CD14-positive monocyte (primary cell): ENCODE measurements at regions not wholly inside any gene's neighbourhood (a gene's known extent, or its start where the extent isn't known, plus 50 kb on each side); places are given as distances from the start of the nearest gene placed in this dataset.

Source experiments
- DNase-seq, 3 donors: peaks; one replicate each; pipeline ENCODE4 v3.0.0-alpha.2; 2011 to 2022
- H2AFZ ChIP-seq: 2 replicates; pipeline ENCODE4 v1.6.0; 2012; ENCODE audit warnings: mild to moderate bottlenecking, low read depth, low read length, inconsistent platforms; ENCODE audit not compliant: insufficient read depth, poor library complexity, severe bottlenecking
- H3K27ac ChIP-seq, 2 donors: 1 replicate in 1 of 2; 2 replicates in 1 of 2; pipeline ENCODE4 v1.5.1; 2012 to 2013; ENCODE audit warnings: low read length in 2 of 2, control low read depth in 1 of 2, inconsistent platforms in 1 of 2, low read depth in 1 of 2, mild to moderate bottlenecking in 1 of 2
- H3K27me3 ChIP-seq, 2 donors: one replicate each; pipeline versions ENCODE4 v1.6.0 to v1.6.1; 2011 to 2013; ENCODE audit warnings: low read length in 2 of 2; ENCODE audit not compliant: control insufficient read depth in 2 of 2, insufficient read depth in 2 of 2
- H3K36me3 ChIP-seq, 2 donors: replicated peaks in 1 of 2; 1 replicate in 1 of 2; 2 replicates in 1 of 2; pipeline versions ENCODE4 v1.5.1 to v1.6.1; 2012 to 2013; ENCODE audit warnings: low read length in 2 of 2, control low read depth in 1 of 2, inconsistent platforms in 1 of 2, mild to moderate bottlenecking in 1 of 2; ENCODE audit not compliant: insufficient read depth in 2 of 2, control insufficient read depth in 1 of 2
- H3K4me1 ChIP-seq, 2 donors: 1 replicate in 1 of 2; 2 replicates in 1 of 2; pipeline versions ENCODE4 v1.5.1 to v1.6.1; 2012 to 2013; ENCODE audit warnings: low read length in 2 of 2, control low read depth in 1 of 2, inconsistent platforms in 1 of 2, mild to moderate bottlenecking in 1 of 2, moderate library complexity in 1 of 2; ENCODE audit not compliant: insufficient read depth in 2 of 2, control insufficient read depth in 1 of 2
- H3K4me2 ChIP-seq: replicated peaks from 2 replicates; pipeline ENCODE3; 2012; ENCODE audit warnings: low read length, moderate library complexity, mild to moderate bottlenecking; ENCODE audit not compliant: poor library complexity, severe bottlenecking; ENCODE audit errors: extremely low read depth
- H3K4me3 ChIP-seq, 3 experiments: fragments of 200-600 bp in 1 of 3; sonication (generic) in 1 of 3; replicated peaks in 1 of 3; 1 replicate in 2 of 3; 2 replicates in 1 of 3; pipeline ENCODE4 v1.5.1; 2011 to 2013; ENCODE audit warnings: low read length in 3 of 3, mild to moderate bottlenecking in 3 of 3, control low read depth in 2 of 3, low read depth in 2 of 3, inconsistent platforms in 1 of 3, moderate library complexity in 1 of 3
- H3K79me2 ChIP-seq: 2 replicates; pipeline ENCODE4 v1.6.0; 2012; ENCODE audit warnings: mild to moderate bottlenecking, control low read depth, inconsistent platforms, low read length, moderate library complexity; ENCODE audit not compliant: insufficient read depth
- H3K9ac ChIP-seq: 2 replicates; pipeline ENCODE4 v1.6.0; 2017; ENCODE audit warnings: low read length, mild to moderate bottlenecking; ENCODE audit not compliant: insufficient read depth, poor library complexity, severe bottlenecking
- H3K9me3 ChIP-seq, 2 donors: replicated peaks in 1 of 2; 1 replicate in 1 of 2; 2 replicates in 1 of 2; pipeline versions ENCODE4 v1.5.1 to v1.6.1; 2012 to 2013; ENCODE audit warnings: low read length in 2 of 2, control low read depth in 1 of 2; ENCODE audit not compliant: control insufficient read depth in 1 of 2, insufficient read depth in 1 of 2
- H4K20me1 ChIP-seq: 2 replicates; pipeline ENCODE4 v1.6.0; 2012; ENCODE audit warnings: mild to moderate bottlenecking, low read length, control low read depth, moderate library complexity; ENCODE audit not compliant: insufficient read depth
- H3K27ac Mint-ChIP-seq, 7 donors: one replicate each; pipeline ENCODE4 v1.8.0; 2020; ENCODE audit warnings: mild to moderate bottlenecking in 7 of 7, mixed read lengths in 7 of 7, moderate library complexity in 6 of 7, inconsistent platforms in 2 of 7
- H3K27me3 Mint-ChIP-seq, 3 donors: one replicate each; pipeline ENCODE4 v1.8.0; 2021 to 2022; ENCODE audit warnings: low read depth in 3 of 3, mild to moderate bottlenecking in 3 of 3, mixed read lengths in 3 of 3, moderate library complexity in 3 of 3, inconsistent platforms in 1 of 3
- H3K36me3 Mint-ChIP-seq, 2 donors: one replicate each; pipeline ENCODE4 v1.8.0; 2020; ENCODE audit warnings: mixed read lengths in 2 of 2, inconsistent platforms in 1 of 2, mild to moderate bottlenecking in 1 of 2
- H3K4me1 Mint-ChIP-seq: one replicate; pipeline ENCODE4 v1.8.0; 2020; ENCODE audit warnings: mild to moderate bottlenecking, mixed read lengths
- H3K4me3 Mint-ChIP-seq, 2 donors: one replicate each; pipeline ENCODE4 v1.8.0; 2020; ENCODE audit warnings: mild to moderate bottlenecking in 2 of 2, mixed read lengths in 2 of 2, moderate library complexity in 1 of 2
- H3K9me3 Mint-ChIP-seq, 7 donors: one replicate each; pipeline ENCODE4 v1.8.0; 2020 to 2022; ENCODE audit warnings: mixed read lengths in 7 of 7, mild to moderate bottlenecking in 6 of 7, moderate library complexity in 6 of 7, inconsistent platforms in 2 of 7
- CTCF ChIP-seq: fragments of 200-600 bp; IDR thresholded peaks from one replicate; pipeline ENCODE4 v1.8.0; 2022; ENCODE audit warnings: antibody characterized with exemption, mild to moderate bottlenecking
- WGBS: methylation state at CpG from one replicate; pipeline ENCODE4 v1.1.5; 2013; ENCODE audit warnings: missing lambda C conversion rate; ENCODE audit not compliant: insufficient coverage; 5-methylcytosine and 5-hydroxymethylcytosine counted together
- intact Hi-C, 2 donors: fragments of 100-400 bp; cut with micrococcal nuclease; formaldehyde crosslinking; loops; one replicate each; pipeline versions ENCODE4 v1.15.0 to v1.15.1; 2023

- H3K27ac Mint-ChIP-seq, result no peak overlapping the region
- no peak for TF ChIP-seq CTCF
- H3K4me1 ChIP-seq, result no peaks in the 10 kb centered on the region
- no peaks in the 10 kb centered on the region for H3K36me3 Mint-ChIP-seq
- no peaks in the 10 kb centered on the region for H3K9me3 ChIP-seq
- H3K27ac ChIP-seq, result no peak overlapping the region
- intact Hi-C loops, result no loop called here
- no peak overlapping the region for H3K4me3 Mint-ChIP-seq
- no peaks in the 10 kb centered on the region for H3K27me3 ChIP-seq
- no peak overlapping the region for H3K4me3 ChIP-seq
- no peaks in the 10 kb centered on the region for H3K36me3 ChIP-seq
- no peaks in the 10 kb centered on the region for H4K20me1 ChIP-seq
- H3K4me1 Mint-ChIP-seq, result no peaks in the 10 kb centered on the region
- H3K4me2 ChIP-seq, result no peak overlapping the region
- no peak overlapping the region for H2AFZ ChIP-seq
- no CpG with 5 or more reads among the region's 2 CpGs for WGBS
- DNase-seq, result no peak
- peaks cover 0 to 1% (median 0%) of the 10 kb centered on the region in 7 donors for H3K9me3 Mint-ChIP-seq
- no peak overlapping the region for H3K9ac ChIP-seq
- peaks cover 0 to 1% (median 0%) of the 10 kb centered on the region in 3 donors for H3K27me3 Mint-ChIP-seq
- H3K79me2 ChIP-seq, result no peaks in the 10 kb centered on the region
Observed at GRCh38 chr3:182503401-182503800, 289.9 kb upstream of the ATP11B start.

- TF ChIP-seq CTCF, result no peak
- Mint-ChIP-seq H3K4me1 (no peaks in the 10 kb centered on the region), H3K4me3 (no peak overlapping the region), H3K27me3 (peaks cover 0 to 2% (median 0%) of the 10 kb centered on the region in 3 donors), H3K9me3 (no peaks in the 10 kb centered on the region), H3K36me3 (no peaks in the 10 kb centered on the region), H3K27ac (no peak overlapping the region)
- Histone ChIP-seq H3K27me3 (no peaks in the 10 kb centered on the region), H3K27ac (no peak overlapping the region), H3K9me3 (no peaks in the 10 kb centered on the region), H3K4me3 (no peak overlapping the region), H3K9ac (no peak overlapping the region), H4K20me1 (no peaks in the 10 kb centered on the region), H3K4me1 (no peaks in the 10 kb centered on the region), H3K36me3 (no peaks in the 10 kb centered on the region), H2AFZ (no peak overlapping the region), H3K79me2 (no peaks in the 10 kb centered on the region), H3K4me2 (no peak overlapping the region)
- no peak for DNase-seq
- 48% methylated on average over 4 of the region's 13 CpGs for WGBS
- intact Hi-C loops, result no loop called here
Observed at GRCh38 chr3:182508919-182509711, 284.2 kb upstream of the ATP11B start.
